SJCRH30 (cell line): ENCODE measurements at regions not wholly inside any gene's neighbourhood (a gene's known extent, or its start where the extent isn't known, plus 50 kb on each side); places are given as distances from the start of the nearest gene placed in this dataset.

ENCODE experiments used
- DNase-seq, 2 experiments: peaks; one replicate each; pipeline ENCODE4 v3.0.0-alpha.2; 2015 to 2020
- H3K27ac ChIP-seq: fragments of 250-450 bp; sonication (Bioruptor Pico); 2 replicates; pipeline ENCODE4 v1.5.1; 2020; ENCODE audit warnings: mild to moderate bottlenecking, moderate library complexity
- H3K27me3 ChIP-seq: fragments of 250-450 bp; sonication (Bioruptor Pico); 2 replicates; pipeline ENCODE4 v1.5.1; 2020; ENCODE audit warnings: mild to moderate bottlenecking, moderate library complexity
- H3K36me3 ChIP-seq: fragments of 250-450 bp; sonication (Bioruptor Pico); 2 replicates; pipeline ENCODE4 v1.5.1; 2020; ENCODE audit warnings: mild to moderate bottlenecking, moderate library complexity
- H3K4me1 ChIP-seq: fragments of 250-450 bp; sonication (Bioruptor Pico); 2 replicates; pipeline ENCODE4 v1.5.1; 2020; ENCODE audit warnings: mild to moderate bottlenecking, moderate library complexity
- H3K4me3 ChIP-seq: fragments of 250-450 bp; sonication (Bioruptor Pico); 2 replicates; pipeline ENCODE4 v1.5.1; 2020; ENCODE audit warnings: mild to moderate bottlenecking, moderate library complexity
- H3K9me3 ChIP-seq: fragments of 250-450 bp; sonication (Bioruptor Pico); replicated peaks from 2 replicates; pipeline ENCODE4 v1.5.1; 2020; ENCODE audit warnings: mild to moderate bottlenecking, moderate library complexity

DNA sequence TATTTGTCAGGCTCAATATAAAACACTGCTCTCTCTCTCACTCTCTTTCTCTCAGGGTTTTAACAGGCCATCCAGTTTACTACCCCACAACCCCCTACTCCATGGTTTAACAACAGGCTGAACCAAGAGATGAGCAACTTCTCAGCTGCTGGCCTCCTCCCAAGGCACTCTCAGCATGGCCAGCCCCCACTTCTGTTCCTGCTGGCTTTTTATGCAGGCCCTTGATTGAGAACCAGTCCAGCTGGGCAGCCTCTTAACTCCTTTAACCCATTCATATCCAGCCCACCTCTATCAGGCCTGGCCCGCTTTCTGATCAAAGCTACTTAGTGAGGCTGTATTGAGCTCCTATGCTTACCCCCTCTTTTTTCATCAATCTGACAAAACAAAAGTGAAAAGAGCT, 346.8 kb upstream of the POU3F2 start:
- Histone ChIP-seq H3K4me1 (no peaks in the 10 kb centered on the region), H3K9me3 (no peaks in the 10 kb centered on the region), H3K4me3 (no peak overlapping the region), H3K27ac (no peak overlapping the region), H3K27me3 (peaks cover 3% of the 10 kb centered on the region; the same call in 1 of the 2 replicates), H3K36me3 (no peaks in the 10 kb centered on the region)
- DNase-seq = no peak

DNA sequence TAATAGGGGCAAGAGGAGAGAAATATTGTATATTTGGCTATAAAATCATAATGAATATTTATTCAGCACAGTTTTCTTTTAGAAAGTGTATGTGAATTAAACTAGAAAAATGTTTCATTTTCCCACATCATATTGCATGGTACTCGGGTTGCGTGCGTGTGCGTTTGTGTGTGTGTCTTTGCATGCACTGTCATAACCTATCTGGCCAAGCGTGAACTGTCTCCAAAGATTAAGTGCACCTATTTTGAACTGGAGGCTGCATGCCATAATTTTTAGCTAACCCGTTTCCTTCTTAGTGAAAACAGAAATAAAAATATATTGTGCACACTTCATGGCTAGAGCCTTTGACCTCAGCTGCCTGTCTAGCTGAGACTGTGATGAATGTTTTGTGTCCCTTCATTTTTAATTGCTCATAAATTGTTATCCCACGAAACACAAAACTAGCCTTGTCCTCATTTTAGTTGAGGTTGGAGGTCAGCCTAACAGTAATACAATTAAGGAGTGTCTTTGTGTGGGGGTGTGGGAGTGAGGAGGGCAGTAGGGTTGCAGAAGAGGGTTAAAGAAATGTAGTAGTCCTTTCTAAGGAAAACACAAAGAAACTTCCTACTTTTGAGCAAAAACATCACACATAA, 336.1 kb upstream of the POU3F2 start:
- H3K27ac ChIP-seq = no peak overlapping the region
- no peaks in the 10 kb centered on the region for H3K27me3 ChIP-seq
- no peak overlapping the region for H3K4me3 ChIP-seq
- H3K9me3 ChIP-seq = no peaks in the 10 kb centered on the region
- no peak for DNase-seq
- no peaks in the 10 kb centered on the region for H3K4me1 ChIP-seq
- H3K36me3 ChIP-seq = 0 out of 2 replicates have a peak, but pooled peaks cover 2% of the 10 kb centered on the region

DNA sequence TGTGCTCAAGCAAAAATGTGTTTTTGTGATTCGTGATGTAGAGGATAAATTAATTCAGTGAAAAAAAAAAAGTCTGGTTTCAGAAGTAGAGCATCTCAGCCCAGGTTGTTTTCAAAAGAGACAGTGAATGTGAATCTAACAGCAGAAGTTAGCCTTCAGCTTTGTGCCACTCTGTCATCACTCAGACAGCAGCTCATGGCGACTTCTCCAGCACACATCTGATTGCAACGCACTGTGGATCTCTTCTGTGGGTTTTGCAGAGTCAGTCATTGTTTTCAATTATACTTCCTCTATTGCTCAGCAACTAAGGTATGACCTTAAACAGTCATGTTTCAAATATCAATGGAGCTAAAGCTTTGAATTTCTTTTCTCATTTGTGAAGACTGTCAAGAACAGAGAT, 335.5 kb upstream of the POU3F2 start:
- H3K27me3 ChIP-seq = no peaks in the 10 kb centered on the region
- H3K27ac ChIP-seq = no peak overlapping the region
- H3K36me3 ChIP-seq = no peaks in the 10 kb centered on the region
- DNase-seq = no peak
- H3K4me3 ChIP-seq = no peak overlapping the region
- no peaks in the 10 kb centered on the region for H3K4me1 ChIP-seq
- no peaks in the 10 kb centered on the region for H3K9me3 ChIP-seq

DNA sequence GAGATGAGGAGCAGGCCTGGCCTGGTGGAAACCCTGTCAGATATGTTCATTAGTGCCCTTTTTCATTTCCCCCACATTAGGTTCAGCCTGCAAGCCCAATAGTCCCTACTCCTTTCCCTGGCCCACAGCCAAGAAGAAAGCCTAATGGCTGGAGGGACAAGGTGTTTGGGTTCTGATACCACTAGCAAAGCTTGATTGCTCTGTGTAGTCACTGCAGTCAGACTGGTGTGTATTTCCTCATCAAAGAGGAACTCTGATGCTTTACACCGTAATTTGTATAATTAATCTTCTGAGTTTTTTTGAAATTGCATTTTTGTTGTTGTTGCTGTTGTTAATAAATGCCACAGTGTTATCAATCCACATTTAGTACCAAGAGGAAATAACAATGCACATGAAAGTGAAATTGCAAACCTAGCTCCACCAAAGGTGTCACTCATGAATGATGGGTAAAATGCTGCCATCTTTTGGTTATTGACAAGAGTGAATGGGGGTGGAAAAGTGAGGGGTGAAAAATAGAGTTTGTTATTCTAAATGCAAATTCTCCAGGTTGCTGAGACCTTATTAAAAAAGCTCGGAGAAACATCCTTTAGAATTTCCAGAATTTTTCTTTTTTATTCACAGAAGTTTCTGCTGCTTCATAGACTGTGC, 320.2 kb upstream of the POU3F2 start:
- no peak overlapping the region for H3K27ac ChIP-seq
- peak in 1 of 2 experiments; percentile 2 for DNase-seq
- H3K4me1 ChIP-seq = no peaks in the 10 kb centered on the region
- H3K4me3 ChIP-seq = no peak overlapping the region
- no peaks in the 10 kb centered on the region for H3K27me3 ChIP-seq
- no peaks in the 10 kb centered on the region for H3K36me3 ChIP-seq
- H3K9me3 ChIP-seq = no peaks in the 10 kb centered on the region

DNA sequence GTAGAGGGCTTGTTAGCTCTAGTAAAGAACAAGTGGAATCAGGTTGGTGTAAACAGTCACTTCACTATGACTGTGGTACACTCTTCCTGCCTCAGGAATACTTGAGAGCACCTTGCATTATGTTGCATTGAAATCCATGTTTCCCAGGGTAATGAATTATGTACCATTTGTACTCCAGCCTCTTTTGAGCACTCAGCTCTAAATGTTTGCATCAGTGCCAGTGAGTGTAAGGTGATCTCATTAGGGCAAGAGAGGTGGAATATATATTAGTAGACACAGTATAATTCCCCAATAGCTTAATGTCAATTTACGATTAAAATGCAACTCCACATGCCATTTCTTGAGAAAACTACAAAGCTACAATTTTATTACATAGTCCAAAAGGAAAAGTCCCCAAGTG, 319.6 kb upstream of the POU3F2 start:
- Histone ChIP-seq H3K36me3 (no peaks in the 10 kb centered on the region), H3K4me1 (no peaks in the 10 kb centered on the region), H3K27ac (no peak overlapping the region), H3K9me3 (no peaks in the 10 kb centered on the region), H3K27me3 (no peaks in the 10 kb centered on the region), H3K4me3 (no peak overlapping the region)
- DNase-seq = no peak

DNA sequence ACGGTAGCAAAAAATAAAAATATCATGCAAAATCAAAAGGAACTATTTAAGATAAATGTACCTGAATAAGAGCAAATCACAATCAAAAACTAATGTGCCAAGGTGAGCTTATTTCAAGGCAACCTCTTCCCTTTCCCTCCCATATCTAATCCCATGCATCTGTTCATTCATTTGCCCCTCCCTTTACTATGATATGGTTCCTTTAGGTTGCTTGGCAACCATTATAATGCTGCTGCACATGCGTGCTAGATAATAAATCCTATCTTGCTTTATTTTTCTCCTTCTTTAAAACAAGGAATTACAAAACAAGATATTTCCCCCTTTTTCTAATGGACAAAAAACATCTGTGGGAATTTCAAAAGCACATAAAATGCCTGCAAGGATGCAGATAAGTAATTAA, 318.2 kb upstream of the POU3F2 start:
- H3K4me3 ChIP-seq = no peak overlapping the region

DNA sequence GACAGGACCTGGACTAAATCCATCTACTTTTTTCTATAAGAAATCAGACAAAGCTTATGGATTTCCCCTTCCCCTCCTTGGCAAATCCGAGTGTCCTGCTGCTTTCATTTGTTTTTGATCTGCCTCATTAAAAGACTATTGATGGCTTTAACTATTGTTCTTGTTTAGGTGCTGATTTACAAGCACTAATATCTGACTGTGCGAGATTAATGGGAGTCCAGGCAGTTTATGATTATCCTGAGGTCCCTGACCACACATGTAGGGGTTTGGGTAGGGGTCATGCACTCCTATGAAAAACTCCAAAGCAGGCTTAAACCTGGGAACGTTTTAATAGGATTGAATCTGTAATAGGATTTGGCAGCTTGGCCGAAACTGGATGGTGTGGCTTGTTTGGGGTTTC, 317.5 kb upstream of the POU3F2 start:
- Histone ChIP-seq H3K9me3 (no peaks in the 10 kb centered on the region), H3K36me3 (no peaks in the 10 kb centered on the region), H3K27me3 (no peaks in the 10 kb centered on the region), H3K27ac (no peak overlapping the region), H3K4me3 (no peak overlapping the region), H3K4me1 (no peaks in the 10 kb centered on the region)
- DNase-seq = no peak

More for the DNA sequence above, 318.2 kb upstream of the POU3F2 start:
- DNase-seq = no peak
- Histone ChIP-seq H3K27ac (no peak overlapping the region), H3K27me3 (no peaks in the 10 kb centered on the region), H3K36me3 (no peaks in the 10 kb centered on the region), H3K4me1 (no peaks in the 10 kb centered on the region), H3K9me3 (no peaks in the 10 kb centered on the region)

DNA sequence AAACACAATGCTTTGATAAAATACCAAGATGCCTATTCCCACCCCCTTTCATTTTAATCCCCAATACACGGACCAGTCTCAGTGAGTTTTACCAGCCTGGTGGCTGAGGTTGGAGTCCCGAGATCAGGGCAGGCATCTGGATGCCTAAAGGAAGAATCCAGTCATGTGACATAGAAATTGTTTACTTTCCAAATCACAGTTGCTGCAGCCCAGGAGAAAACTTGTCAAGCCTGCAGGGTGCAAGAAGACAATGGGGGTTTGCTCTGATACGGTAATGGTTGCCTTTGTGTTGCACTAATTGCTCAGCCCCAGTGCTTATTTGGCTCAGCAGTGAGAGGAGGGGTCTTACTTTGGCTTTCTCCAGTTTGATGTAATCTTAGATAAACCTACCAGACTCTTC, 308.5 kb upstream of the POU3F2 start:
- H3K27me3 ChIP-seq = no peaks in the 10 kb centered on the region
- H3K27ac ChIP-seq = no peak overlapping the region
- no peaks in the 10 kb centered on the region for H3K4me1 ChIP-seq
- H3K36me3 ChIP-seq = no peaks in the 10 kb centered on the region
- H3K4me3 ChIP-seq = no peak overlapping the region
- DNase-seq = no peak
- no peaks in the 10 kb centered on the region for H3K9me3 ChIP-seq

DNA sequence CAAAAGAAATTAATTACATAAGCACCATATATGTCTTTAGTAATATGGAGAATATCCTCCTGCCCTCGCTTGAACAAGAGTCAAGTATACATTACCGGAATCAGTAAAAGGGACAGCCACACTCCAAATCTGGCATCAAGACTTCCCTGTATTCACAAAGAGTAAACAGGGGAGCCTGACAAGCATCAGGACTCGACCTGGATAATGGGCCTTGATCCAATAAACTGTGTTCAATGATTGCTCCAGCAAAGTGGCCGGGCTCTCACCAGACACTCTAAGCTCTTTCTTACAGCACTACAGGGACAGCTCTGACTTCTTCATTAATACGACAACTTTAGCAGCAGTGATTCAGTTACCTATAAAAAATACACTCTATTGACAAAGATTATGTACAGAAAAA, 307.9 kb upstream of the POU3F2 start:
- DNase-seq = no peak
- Histone ChIP-seq H3K27ac (no peak overlapping the region), H3K4me1 (no peaks in the 10 kb centered on the region), H3K9me3 (no peaks in the 10 kb centered on the region), H3K27me3 (no peaks in the 10 kb centered on the region), H3K36me3 (no peaks in the 10 kb centered on the region), H3K4me3 (no peak overlapping the region)

DNA sequence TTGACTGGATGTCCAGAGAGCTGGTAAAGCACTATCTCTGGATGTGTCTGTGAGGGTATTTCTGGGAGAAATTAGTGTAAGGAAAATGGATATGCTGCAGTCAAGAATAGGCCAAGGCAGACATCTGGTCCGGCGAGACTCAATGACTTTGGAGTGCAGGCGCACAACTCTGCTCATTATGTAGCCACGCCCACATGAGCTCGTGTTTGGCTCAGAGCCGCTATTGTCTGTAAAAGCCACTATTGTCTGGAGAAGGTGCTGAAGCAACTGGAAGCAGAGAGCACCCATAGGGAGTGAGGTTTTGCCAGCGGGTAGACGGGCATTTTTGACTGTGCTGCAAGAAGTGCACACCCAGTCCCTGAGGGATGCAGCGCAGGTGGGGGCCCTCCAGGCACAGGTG, 305.0 kb upstream of the POU3F2 start:
- Histone ChIP-seq H3K4me3 (no peak overlapping the region), H3K9me3 (no peaks in the 10 kb centered on the region), H3K27me3 (no peaks in the 10 kb centered on the region), H3K4me1 (no peaks in the 10 kb centered on the region), H3K36me3 (no peaks in the 10 kb centered on the region), H3K27ac (no peak overlapping the region)
- DNase-seq = no peak

DNA sequence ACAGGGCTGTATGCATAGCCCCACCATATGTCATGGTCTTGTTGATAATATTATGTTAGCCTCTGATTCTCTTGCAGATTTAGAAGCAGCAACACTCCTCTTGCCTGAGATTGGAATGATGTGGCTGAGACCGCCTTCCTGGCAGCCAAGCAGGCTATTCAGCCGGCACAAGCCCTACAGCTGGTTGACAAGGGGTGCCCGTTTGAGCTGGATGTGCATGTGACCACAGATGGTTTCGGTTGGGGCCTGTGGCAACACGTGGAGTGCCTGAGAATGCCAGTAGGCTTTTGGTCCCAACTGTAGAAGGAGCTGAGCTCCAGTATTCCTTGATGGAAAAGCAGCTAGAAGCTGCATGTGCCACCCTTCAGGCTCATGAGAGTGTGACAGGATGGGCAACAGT, 303.6 kb upstream of the POU3F2 start:
- Histone ChIP-seq H3K36me3 (no peaks in the 10 kb centered on the region), H3K27me3 (no peaks in the 10 kb centered on the region), H3K4me1 (no peaks in the 10 kb centered on the region), H3K9me3 (no peaks in the 10 kb centered on the region), H3K27ac (no peak overlapping the region), H3K4me3 (no peak overlapping the region)
- no peak for DNase-seq

DNA sequence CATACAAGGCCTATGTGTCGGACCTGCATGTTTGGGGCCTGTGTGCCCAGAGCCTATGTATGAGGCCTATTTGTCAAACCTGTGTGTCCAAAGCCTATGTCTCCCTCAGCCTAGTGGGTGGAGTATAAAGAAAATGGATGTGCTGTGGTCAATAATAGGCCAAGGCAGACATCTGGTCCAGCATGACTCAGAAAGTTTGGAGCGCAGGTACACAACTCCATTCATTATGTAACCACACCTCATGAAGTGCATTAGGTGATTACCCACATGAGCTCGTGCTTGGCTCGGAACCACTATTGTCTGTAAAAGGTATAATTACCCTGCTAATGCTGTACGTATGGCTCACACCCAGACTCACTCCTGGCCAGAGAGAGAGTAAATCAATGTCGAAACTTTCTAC, 302.4 kb upstream of the POU3F2 start:
- Histone ChIP-seq H3K36me3 (no peaks in the 10 kb centered on the region), H3K27ac (no peak overlapping the region), H3K9me3 (no peaks in the 10 kb centered on the region), H3K4me1 (no peaks in the 10 kb centered on the region), H3K27me3 (no peaks in the 10 kb centered on the region), H3K4me3 (no peak overlapping the region)
- DNase-seq = no peak

DNA sequence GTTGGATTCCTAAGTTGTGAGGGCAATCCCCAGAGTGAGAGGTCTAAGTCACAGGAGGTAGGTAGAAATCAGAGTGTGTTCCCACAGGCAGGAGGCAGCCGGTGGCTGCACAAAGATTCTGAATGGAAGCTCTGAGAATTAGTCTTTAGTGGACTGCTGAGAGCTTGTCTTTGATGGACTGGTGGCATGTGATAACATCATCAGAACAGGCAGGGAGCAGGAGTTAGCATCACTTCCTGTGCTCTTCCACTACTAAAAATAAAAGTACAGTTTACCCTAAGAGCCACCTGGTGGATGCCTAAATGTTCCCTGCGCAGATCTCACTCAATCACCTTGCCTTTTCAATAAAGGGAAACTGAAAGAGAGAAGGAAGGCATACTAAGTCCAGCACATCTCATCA, 294.6 kb upstream of the POU3F2 start:
- Histone ChIP-seq H3K27me3 (no peaks in the 10 kb centered on the region), H3K4me3 (no peak overlapping the region), H3K27ac (no peak overlapping the region), H3K9me3 (no peaks in the 10 kb centered on the region), H3K4me1 (no peaks in the 10 kb centered on the region), H3K36me3 (no peaks in the 10 kb centered on the region)
- DNase-seq = peak in 1 of 2 experiments; percentile 7

DNA sequence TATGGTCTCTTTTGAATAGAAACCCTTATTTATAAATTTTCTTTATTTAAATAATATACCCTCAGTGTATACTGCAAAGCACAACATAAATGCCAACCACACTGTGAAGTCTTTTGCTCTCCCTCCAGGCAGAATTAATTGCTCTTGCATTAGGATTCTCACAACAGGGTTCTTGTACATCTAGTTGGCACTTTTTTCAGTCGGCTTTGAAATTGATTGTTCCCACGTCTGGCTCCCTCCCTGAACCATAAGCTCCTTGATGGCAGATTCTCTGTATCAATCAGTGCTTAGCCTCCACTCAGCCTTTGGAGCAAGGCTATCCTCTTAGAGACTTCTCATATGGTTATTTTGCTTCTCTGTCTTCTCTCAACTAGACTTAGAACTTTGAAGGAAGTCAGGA, 288.0 kb upstream of the POU3F2 start:
- Histone ChIP-seq H3K27ac (no peak overlapping the region), H3K4me1 (no peaks in the 10 kb centered on the region), H3K27me3 (no peaks in the 10 kb centered on the region; the same call in 1 of the 2 replicates), H3K9me3 (no peaks in the 10 kb centered on the region), H3K36me3 (no peaks in the 10 kb centered on the region), H3K4me3 (no peak overlapping the region)
- no peak for DNase-seq

DNA sequence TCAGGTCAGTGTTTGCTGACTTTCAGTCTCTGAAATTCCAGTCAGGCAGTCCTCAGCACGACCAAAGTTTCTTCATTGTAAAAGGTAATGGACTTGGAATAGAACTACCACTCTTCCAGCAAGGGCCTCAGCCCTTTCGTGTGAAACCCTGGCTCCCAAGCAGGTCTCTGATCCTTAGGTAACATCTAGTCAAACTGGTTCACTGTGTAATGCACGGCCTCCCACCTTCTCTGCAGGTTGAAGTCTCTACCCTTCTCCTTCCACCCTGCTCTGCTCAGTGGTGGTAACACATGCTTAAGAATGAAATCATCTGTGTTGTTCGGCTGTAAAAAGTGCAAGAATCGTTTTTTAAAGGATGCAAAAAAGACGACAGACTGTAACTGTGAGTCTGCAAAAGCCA, 287.2 kb upstream of the POU3F2 start:
- no peaks in the 10 kb centered on the region; the same call in 1 of the 2 replicates for H3K27me3 ChIP-seq
- no peaks in the 10 kb centered on the region for H3K36me3 ChIP-seq
- H3K9me3 ChIP-seq = no peaks in the 10 kb centered on the region
- no peak overlapping the region for H3K4me3 ChIP-seq
- no peak overlapping the region for H3K27ac ChIP-seq
- DNase-seq = no peak
- H3K4me1 ChIP-seq = no peaks in the 10 kb centered on the region

DNA sequence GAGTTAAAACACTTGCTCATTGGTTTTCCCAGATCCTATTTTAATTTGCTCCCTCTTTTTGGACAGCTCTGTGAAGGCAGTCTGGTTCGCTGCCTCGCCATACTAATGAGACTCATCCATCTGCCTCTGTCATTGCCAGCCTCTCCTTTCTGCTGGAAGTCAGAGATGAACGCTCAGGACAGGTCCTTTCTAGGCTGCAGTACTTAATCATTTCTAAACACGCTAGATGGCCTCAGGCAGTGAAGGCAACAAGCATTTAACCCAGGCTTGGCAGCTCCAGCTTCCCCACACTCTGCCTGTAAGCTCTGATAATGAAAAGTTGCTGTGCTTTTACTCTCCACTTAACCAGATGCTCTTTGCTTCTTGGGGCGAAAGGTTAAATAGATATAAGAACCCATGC, 286.7 kb upstream of the POU3F2 start:
- Histone ChIP-seq H3K36me3 (no peaks in the 10 kb centered on the region), H3K9me3 (no peaks in the 10 kb centered on the region), H3K27ac (no peak overlapping the region), H3K4me1 (no peaks in the 10 kb centered on the region), H3K4me3 (no peak overlapping the region), H3K27me3 (no peaks in the 10 kb centered on the region; the same call in 1 of the 2 replicates)
- no peak for DNase-seq
